HepG2 (cell line): ENCODE measurements at regions not wholly inside any gene's neighbourhood (a gene's known extent, or its start where the extent isn't known, plus 50 kb on each side); places are given as distances from the start of the nearest gene placed in this dataset.
A peak's percentile ranks its signal among the peaks of the same experiment; 100 is the strongest.

Source experiments
- ATAC-seq: fragments of 200-7000 bp; cut with Tn5 transposase; 3 replicates; pipeline ENCODE4 v1.9.1; 2020; ENCODE audit warnings: mild to moderate bottlenecking, moderate library complexity
- BruUV-seq: library from RNA; stranded (reverse); fragments of 400-500 nt; replicated peaks from 2 replicates; lab custom pipeline; 2021; lab: Mats Ljungman, UMichigan
- CTCF ChIA-PET: fragments of 300-600 bp; formaldehyde crosslinking; extraction: SDS; loops from one replicate; lab custom pipeline; 2021; ENCODE audit warnings: low total read pairs, inconsistent platforms, low intra/inter-chr PET ratio; lab: Yijun Ruan, JAX
- POLR2A ChIA-PET: fragments of 350-600 bp; sonication (Branson Sonifier 250); formaldehyde crosslinking; loops from one replicate; lab custom pipeline; 2020; ENCODE audit warnings: antibody characterized with exemption, inconsistent platforms; lab: Yijun Ruan, JAX
- DNase-seq: peaks from one replicate; pipeline ENCODE4 v3.0.0-alpha.2; 2015; ENCODE audit warnings: low spot score
- FAIRE-seq: peaks from 3 replicates; lab custom pipeline; 2011; peaks lifted over from hg19 to GRCh38; lab: Jason Lieb, UNC
- H2AFZ ChIP-seq: one replicate; pipeline ENCODE4 v1.6.1; 2011; ENCODE audit warnings: low read length, inconsistent platforms
- H3K27ac ChIP-seq: fragments of 300-600 bp; 3 replicates; pipeline ENCODE4 v1.8.0; 2011; ENCODE audit warnings: mixed run types, mild to moderate bottlenecking, mixed read lengths, low read length, inconsistent platforms; ENCODE audit not compliant: insufficient read depth; ENCODE audit errors: extremely low read length
- H3K27me3 ChIP-seq, 2 experiments: fragments of 200-600 bp in 1 of 2; 2 replicates in 1 of 2; 3 replicates in 1 of 2; pipeline versions ENCODE4 v1.6.0 to v1.8.0; 2011; ENCODE audit warnings: low read length in 2 of 2, mild to moderate bottlenecking in 2 of 2, moderate library complexity in 2 of 2, inconsistent platforms in 1 of 2; ENCODE audit not compliant: insufficient read depth in 2 of 2, control insufficient read depth in 1 of 2
- H3K36me3 ChIP-seq, 2 experiments: fragments of 200-600 bp in 1 of 2; replicated peaks in 1 of 2; 2 replicates in 1 of 2; 3 replicates in 1 of 2; pipeline versions ENCODE4 v1.5.1 to v1.8.0; 2011; ENCODE audit warnings: low read length in 2 of 2, inconsistent platforms in 1 of 2; ENCODE audit not compliant: insufficient read depth in 2 of 2, control insufficient read depth in 1 of 2
- H3K4me1 ChIP-seq: 2 replicates; pipeline ENCODE4 v1.5.1; 2012; ENCODE audit warnings: low read length, inconsistent platforms; ENCODE audit not compliant: insufficient read depth
- H3K4me2 ChIP-seq: 2 replicates; pipeline ENCODE4 v1.6.0; 2011; ENCODE audit warnings: low read depth, low read length, inconsistent platforms
- H3K4me3 ChIP-seq, 3 experiments: fragments of 200-600 bp in 1 of 3; sonication (generic), shearing (Covaris generic) in 1 of 3; replicated peaks in 1 of 3; 2 replicates each; pipeline ENCODE4 v1.5.1; 2011 to 2016; ENCODE audit warnings: low read length in 3 of 3, inconsistent platforms in 2 of 3, low read depth in 2 of 3, mild to moderate bottlenecking in 2 of 3, control low read depth in 1 of 3, mixed read lengths in 1 of 3; ENCODE audit not compliant: insufficient read depth in 1 of 3
- H3K79me2 ChIP-seq: one replicate; pipeline ENCODE4 v1.6.1; 2011; ENCODE audit warnings: low read length, inconsistent platforms; ENCODE audit not compliant: insufficient read depth
- H3K9ac ChIP-seq: 2 replicates; pipeline ENCODE4 v1.6.0; 2011; ENCODE audit warnings: mild to moderate bottlenecking, low read depth, low read length, inconsistent platforms; ENCODE audit not compliant: insufficient read depth
- H3K9me3 ChIP-seq: 2 replicates; pipeline ENCODE4 v1.5.1; 2012; ENCODE audit warnings: mild to moderate bottlenecking, low read length
- H4K20me1 ChIP-seq: 2 replicates; pipeline ENCODE4 v1.6.0; 2011; ENCODE audit warnings: inconsistent platforms, mild to moderate bottlenecking, low read length, moderate library complexity; ENCODE audit not compliant: insufficient read depth
- ADNP ChIP-seq: sonication (generic); formaldehyde crosslinking; IDR thresholded peaks from 2 replicates; pipeline ENCODE4 v1.4.0; 2020; ENCODE audit warnings: missing genetic modification reagents
- ATF7 ChIP-seq, 2 experiments: fragments of 450-650 bp in 1 of 2; sonication (generic) in 1 of 2; formaldehyde crosslinking in 1 of 2; IDR thresholded peaks; 2 replicates each; pipeline versions ENCODE4 v1.4.0 to v1.6.1; 2016 to 2020; ENCODE audit warnings: antibody characterized with exemption in 1 of 2, mild to moderate bottlenecking in 1 of 2, missing genetic modification reagents in 1 of 2
- ATF7-NPFF ChIP-seq: sonication (generic); formaldehyde crosslinking; IDR thresholded peaks from 2 replicates; pipeline ENCODE4 v1.8.1; 2023; ENCODE audit warnings: mild to moderate bottlenecking, low read depth, missing genetic modification reagents, moderate library complexity
- MED8 ChIP-seq: sonication (generic); formaldehyde crosslinking; IDR thresholded peaks from 2 replicates; pipeline ENCODE4 v1.8.1; 2023; ENCODE audit warnings: mild to moderate bottlenecking, missing genetic modification reagents; ENCODE audit not compliant: insufficient replicate concordance
- TBL1XR1 ChIP-seq: fragments of 150-350 bp; IDR thresholded peaks from 2 replicates; pipeline ENCODE4 v1.6.1; 2014; ENCODE audit warnings: borderline replicate concordance, low read length; ENCODE audit not compliant: partially characterized antibody
- YEATS4 ChIP-seq: sonication (generic); formaldehyde crosslinking; IDR thresholded peaks from 2 replicates; pipeline ENCODE4 v1.4.0; 2020; ENCODE audit warnings: missing genetic modification reagents, borderline replicate concordance
- ZNF234 ChIP-seq: sonication (generic); formaldehyde crosslinking; conservative IDR thresholded peaks from 2 replicates; pipeline ENCODE4 v1.5.1; 2020; ENCODE audit warnings: mild to moderate bottlenecking, missing genetic modification reagents
- ZNF577 ChIP-seq: sonication (generic); formaldehyde crosslinking; IDR thresholded peaks from 2 replicates; pipeline ENCODE4 v1.4.0; 2020; ENCODE audit warnings: mild to moderate bottlenecking, low read depth, missing genetic modification reagents, borderline replicate concordance
- ZNF850 ChIP-seq: sonication (generic); formaldehyde crosslinking; conservative IDR thresholded peaks from 2 replicates; pipeline ENCODE4 v1.9.0; 2021; ENCODE audit warnings: mild to moderate bottlenecking, missing genetic modification reagents
- WGBS: methylation state at CpG from one replicate; pipeline ENCODE4 v1.1.6; 2017; ENCODE audit warnings: low lambda C conversion rate; 5-methylcytosine and 5-hydroxymethylcytosine counted together
- in situ Hi-C: cut with HindIII; loops from 2 replicates; pipeline ENCODE4 v1.10.0; 2017; ENCODE audit warnings: low pct_unique_long_range_greater_than_20kb; ENCODE audit not compliant: extremely low pct_ligation_motif_present
- intact Hi-C: fragments of 100-400 bp; cut with micrococcal nuclease; formaldehyde crosslinking; loops from one replicate; pipeline ENCODE4 v1.10.0; 2022; ENCODE audit not compliant: unreplicated experiment
- TF ChIP-seq, protein P1 (sequence below): sonication (generic); formaldehyde crosslinking; IDR thresholded peaks from 2 replicates; pipeline ENCODE4 v1.5.0; 2020; ENCODE audit warnings: missing genetic modification reagents
- TF ChIP-seq, protein P2 (sequence below): sonication (generic); formaldehyde crosslinking; IDR thresholded peaks from 2 replicates; pipeline ENCODE4 v1.5.0; 2020; ENCODE audit warnings: missing genetic modification reagents
- TF ChIP-seq, protein P3 (sequence below): sonication (generic); formaldehyde crosslinking; IDR thresholded peaks from 2 replicates; pipeline ENCODE4 v1.5.1; 2020; ENCODE audit warnings: mild to moderate bottlenecking, missing genetic modification reagents, borderline replicate concordance
- TF ChIP-seq, protein P4 (sequence below): IDR thresholded peaks from 2 replicates; pipeline ENCODE4 v1.6.1; 2016; ENCODE audit warnings: low read depth

DNA sequence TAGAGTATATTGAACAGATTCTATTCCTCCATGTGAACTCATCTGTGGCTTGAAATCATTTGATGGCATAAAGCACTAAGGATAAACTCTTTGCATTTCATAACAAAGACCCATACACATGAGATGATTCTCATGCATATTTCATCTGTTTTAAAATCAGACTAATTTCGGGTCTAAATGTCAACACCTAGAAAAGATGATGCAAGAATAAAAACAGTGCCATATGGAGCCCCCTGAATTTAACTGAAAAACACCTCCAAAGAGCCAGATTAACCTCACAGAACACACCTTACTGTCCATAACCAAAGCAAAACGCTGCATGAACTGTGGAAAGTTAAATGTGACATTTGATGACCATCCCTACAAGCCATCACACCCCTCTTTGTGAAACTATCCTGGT is 59.7 kb downstream of the ELAPOR2 start:
- TF ChIP-seq ZNF850 (CRISPR knock-in tag) (no peak), ATF7 (IDR thresholded peaks at IDR 0.05) (0 out of 2 replicates have a peak, but pooled peaks have one; percentile 11), ATF7 (CRISPR knock-in tag; IDR thresholded peaks at IDR 0.05) (no peak)
- Histone ChIP-seq H2AFZ (no peak overlapping the region), H3K4me3 (no peak overlapping the region), H3K27me3 (no peaks in the 10 kb centered on the region), H3K36me3 (no peaks in the 10 kb centered on the region), H3K4me1 (no peaks in the 10 kb centered on the region), H4K20me1 (no peaks in the 10 kb centered on the region), H3K27ac (no peak overlapping the region), H3K9me3 (no peaks in the 10 kb centered on the region), H3K4me2 (no peak overlapping the region), H3K9ac (no peak overlapping the region), H3K79me2 (peaks cover 1% of the 10 kb centered on the region)
- FAIRE-seq (no peak), ATAC-seq (no peak), DNase-seq (no peak)
- no TSS peak for BruUV-seq
- 40% methylated on average over 2 of the region's 2 CpGs for WGBS
- intact Hi-C loops: no loop called here
- in situ Hi-C loops: no loop called here
- CTCF ChIA-PET: no interaction called here
- POLR2A ChIA-PET: no interaction called here

DNA sequence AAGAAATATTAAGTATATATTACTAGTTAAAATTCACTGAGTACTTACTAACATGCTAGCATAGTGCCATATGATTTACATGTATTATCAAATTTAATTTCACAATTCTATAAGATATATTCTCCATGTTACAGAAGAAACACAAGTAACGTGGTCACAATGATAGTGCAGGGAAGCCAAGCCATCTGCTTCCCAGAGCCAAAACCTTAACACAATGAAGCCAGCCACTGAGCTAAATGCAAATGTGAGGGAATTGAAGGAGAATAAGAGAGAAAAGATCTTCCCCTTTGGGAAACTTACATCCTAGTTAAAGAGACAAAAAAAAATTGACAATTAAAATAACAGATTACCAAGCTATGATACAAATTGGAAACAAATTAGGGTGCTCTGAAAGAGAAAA is 63.6 kb downstream of the ELAPOR2 start:
- CTCF ChIA-PET: no interaction called here
- BruUV-seq: no TSS peak

More for the DNA sequence above, 63.6 kb downstream of the ELAPOR2 start:
- Histone ChIP-seq H3K4me1 (no peaks in the 10 kb centered on the region), H3K4me3 (no peak overlapping the region), H3K4me2 (no peak overlapping the region), H3K9me3 (no peaks in the 10 kb centered on the region), H3K27ac (no peak overlapping the region), H3K27me3 (no peaks in the 10 kb centered on the region), H4K20me1 (no peaks in the 10 kb centered on the region), H3K36me3 (no peaks in the 10 kb centered on the region), H2AFZ (no peak overlapping the region), H3K79me2 (no peaks in the 10 kb centered on the region), H3K9ac (no peak overlapping the region)
- 61% methylated on average over 1 of the region's 1 CpG for WGBS
- in situ Hi-C loops (no loop called here), intact Hi-C loops (no loop called here)
- POLR2A ChIA-PET: no interaction called here
- FAIRE-seq: no peak
- DNase-seq: no peak
- no peak for TF ChIP-seq ZNF577 (CRISPR knock-in tag)
- TF ChIP-seq ATF7-NPFF (CRISPR knock-in tag): no peak
- no peak for TF ChIP-seq ZNF234
- TF ChIP-seq, protein P1, sequence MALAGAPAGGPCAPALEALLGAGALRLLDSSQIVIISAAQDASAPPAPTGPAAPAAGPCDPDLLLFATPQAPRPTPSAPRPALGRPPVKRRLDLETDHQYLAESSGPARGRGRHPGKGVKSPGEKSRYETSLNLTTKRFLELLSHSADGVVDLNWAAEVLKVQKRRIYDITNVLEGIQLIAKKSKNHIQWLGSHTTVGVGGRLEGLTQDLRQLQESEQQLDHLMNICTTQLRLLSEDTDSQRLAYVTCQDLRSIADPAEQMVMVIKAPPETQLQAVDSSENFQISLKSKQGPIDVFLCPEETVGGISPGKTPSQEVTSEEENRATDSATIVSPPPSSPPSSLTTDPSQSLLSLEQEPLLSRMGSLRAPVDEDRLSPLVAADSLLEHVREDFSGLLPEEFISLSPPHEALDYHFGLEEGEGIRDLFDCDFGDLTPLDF (CRISPR knock-in tag): no peak
- no peak for TF ChIP-seq TBL1XR1
- no peak for TF ChIP-seq ADNP
- TF ChIP-seq MED8 (CRISPR knock-in tag): no peak
- TF ChIP-seq, protein P2, sequence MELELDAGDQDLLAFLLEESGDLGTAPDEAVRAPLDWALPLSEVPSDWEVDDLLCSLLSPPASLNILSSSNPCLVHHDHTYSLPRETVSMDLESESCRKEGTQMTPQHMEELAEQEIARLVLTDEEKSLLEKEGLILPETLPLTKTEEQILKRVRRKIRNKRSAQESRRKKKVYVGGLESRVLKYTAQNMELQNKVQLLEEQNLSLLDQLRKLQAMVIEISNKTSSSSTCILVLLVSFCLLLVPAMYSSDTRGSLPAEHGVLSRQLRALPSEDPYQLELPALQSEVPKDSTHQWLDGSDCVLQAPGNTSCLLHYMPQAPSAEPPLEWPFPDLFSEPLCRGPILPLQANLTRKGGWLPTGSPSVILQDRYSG (CRISPR knock-in tag): no peak
- no peak for TF ChIP-seq YEATS4 (CRISPR knock-in tag)
- TF ChIP-seq, protein P3, sequence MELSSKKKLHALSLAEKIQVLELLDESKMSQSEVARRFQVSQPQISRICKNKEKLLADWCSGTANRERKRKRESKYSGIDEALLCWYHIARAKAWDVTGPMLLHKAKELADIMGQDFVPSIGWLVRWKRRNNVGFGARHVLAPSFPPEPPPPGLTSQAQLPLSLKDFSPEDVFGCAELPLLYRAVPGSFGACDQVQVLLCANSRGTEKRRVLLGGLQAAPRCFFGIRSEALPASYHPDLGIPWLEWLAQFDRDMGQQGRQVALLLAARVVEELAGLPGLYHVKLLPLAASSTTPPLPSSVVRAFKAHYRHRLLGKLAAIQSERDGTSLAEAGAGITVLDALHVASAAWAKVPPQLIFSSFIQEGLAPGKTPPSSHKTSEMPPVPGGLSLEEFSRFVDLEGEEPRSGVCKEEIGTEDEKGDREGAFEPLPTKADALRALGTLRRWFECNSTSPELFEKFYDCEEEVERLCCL: no peak
- TF ChIP-seq, protein P4, sequence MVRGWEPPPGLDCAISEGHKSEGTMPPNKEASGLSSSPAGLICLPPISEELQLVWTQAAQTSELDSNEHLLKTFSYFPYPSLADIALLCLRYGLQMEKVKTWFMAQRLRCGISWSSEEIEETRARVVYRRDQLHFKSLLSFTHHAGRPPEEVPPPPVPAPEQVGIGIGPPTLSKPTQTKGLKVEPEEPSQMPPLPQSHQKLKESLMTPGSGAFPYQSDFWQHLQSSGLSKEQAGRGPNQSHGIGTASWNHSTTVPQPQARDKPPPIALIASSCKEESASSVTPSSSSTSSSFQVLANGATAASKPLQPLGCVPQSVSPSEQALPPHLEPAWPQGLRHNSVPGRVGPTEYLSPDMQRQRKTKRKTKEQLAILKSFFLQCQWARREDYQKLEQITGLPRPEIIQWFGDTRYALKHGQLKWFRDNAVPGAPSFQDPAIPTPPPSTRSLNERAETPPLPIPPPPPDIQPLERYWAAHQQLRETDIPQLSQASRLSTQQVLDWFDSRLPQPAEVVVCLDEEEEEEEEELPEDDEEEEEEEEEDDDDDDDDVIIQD (CRISPR knock-in tag): no peak
- no peak for ATAC-seq
